ENCODE measurements at regions not wholly inside any gene's neighbourhood (a gene's known extent, or its start where the extent isn't known, plus 50 kb on each side); places are given as distances from the start of the nearest gene placed in this dataset.
A peak's percentile ranks its signal among the peaks of the same experiment; 100 is the strongest.

- no peak for FAIRE-seq
- Histone ChIP-seq H3K9me3 (no peaks in the 10 kb centered on the region), H3K27ac (no peak overlapping the region), H3K4me1 (no peaks in the 10 kb centered on the region), H3K4me3 (no peak overlapping the region), H3K4me2 (no peak overlapping the region)
- no peak for TF ChIP-seq HDAC2 (IDR thresholded peaks at IDR 0.05)
- no peak for ATAC-seq
- 29% methylated on average over 4 of the region's 4 CpGs for WGBS (ENCODE audit: missing lambda C conversion rate)
- ChIA-PET POLR2A (no interaction called here), CTCF (no interaction called here)
- no peak for DNase-seq (ENCODE audit: low read depth in 1 of 2, low spot score in 1 of 2)
Measured at GRCh38 chr4:30821275-30821674, 101.1 kb downstream of the PCDH7 start.

- no peak for FAIRE-seq
- H3K4me1 ChIP-seq = no peaks in the 10 kb centered on the region
- DNase-seq (ENCODE audit: low read depth in 1 of 2, low spot score in 1 of 2) = peak in 1 of 2 experiments; percentile 0
- no peaks in the 10 kb centered on the region for H3K9me3 ChIP-seq
- ChIA-PET CTCF (no interaction called here), POLR2A (no interaction called here)
- no peak for ATAC-seq
- TF ChIP-seq NR3C1 (IDR thresholded peaks at IDR 0.05) = no peak
- TF ChIP-seq ELK1 (IDR thresholded peaks at IDR 0.05; ENCODE audit: low read depth, low read length) = no peak
- TF ChIP-seq HMGXB4 (CRISPR knock-in tag; IDR thresholded peaks at IDR 0.05; ENCODE audit: borderline replicate concordance) = no peak
- no peak for TF ChIP-seq ZFP36 (IDR thresholded peaks at IDR 0.05; ENCODE audit: borderline replicate concordance, partially characterized antibody)
- TF ChIP-seq HEYL (CRISPR knock-in tag; IDR thresholded peaks at IDR 0.05) = no peak
- TF ChIP-seq ZSCAN20 (CRISPR knock-in tag; IDR thresholded peaks at IDR 0.05) = no peak
- no peak for TF ChIP-seq GATA3 (IDR thresholded peaks at IDR 0.05; ENCODE audit: borderline replicate concordance)
- no peak for TF ChIP-seq EP300 (IDR thresholded peaks at IDR 0.05)
- no peak for TF ChIP-seq BCL3 (IDR thresholded peaks at IDR 0.05)
- no peak for TF ChIP-seq JUN (IDR thresholded peaks at IDR 0.05)
- TF ChIP-seq ZC3H11A (IDR thresholded peaks at IDR 0.05) = no peak
- no peak for TF ChIP-seq ESRRA (IDR thresholded peaks at IDR 0.05; ENCODE audit: borderline replicate concordance, low read length)
- no peak for TF ChIP-seq E2F6 (IDR thresholded peaks at IDR 0.05; ENCODE audit: borderline replicate concordance, low read depth)
- no peak for TF ChIP-seq POLR2AphosphoS2 (conservative IDR thresholded peaks at IDR 0.05; ENCODE audit: low read length)
- TF ChIP-seq HES2 (IDR thresholded peaks at IDR 0.05) = no peak
- TF ChIP-seq EHMT2 (IDR thresholded peaks at IDR 0.05; ENCODE audit: low read depth) = no peak
- no peak overlapping the region for H3K4me3 ChIP-seq
- H3K27ac ChIP-seq = no peak overlapping the region
- H3K4me2 ChIP-seq = no peak overlapping the region
- WGBS (ENCODE audit: missing lambda C conversion rate) = 25% methylated on average over 12 of the region's 12 CpGs
Measured at GRCh38 chr4:30821859-30822612, 101.9 kb downstream of the PCDH7 start.

- ATAC-seq (no peak), DNase-seq (ENCODE audit: low read depth in 1 of 2, low spot score in 1 of 2) (no peak)
Measured at GRCh38 chr4:30822911-30823551, 102.9 kb downstream of the PCDH7 start.

More at GRCh38 chr4:30822911-30823551, 102.9 kb downstream of the PCDH7 start:
- no peaks in the 10 kb centered on the region for H3K9me3 ChIP-seq
- WGBS (ENCODE audit: missing lambda C conversion rate) = 44% methylated on average over 10 of the region's 10 CpGs
- H3K4me3 ChIP-seq = no peak overlapping the region
- ChIA-PET CTCF (no interaction called here), POLR2A (no interaction called here)
- TF ChIP-seq NR3C1 (IDR thresholded peaks at IDR 0.05) = no peak
- peak; percentile 34 for TF ChIP-seq MAFK (IDR thresholded peaks at IDR 0.05; ENCODE audit: partially characterized antibody)
- H3K4me1 ChIP-seq = no peaks in the 10 kb centered on the region
- no peak overlapping the region for H3K4me2 ChIP-seq
- H3K27ac ChIP-seq = no peak overlapping the region
- no peak for FAIRE-seq
